Ascending aorta (tissue), 2 donors: ENCODE measurements at regions not wholly inside any gene's neighbourhood (a gene's known extent, or its start where the extent isn't known, plus 50 kb on each side); places are given as distances from the start of the nearest gene placed in this dataset.

ENCODE experiments used
- DNase-seq, 2 donors: peaks; one replicate each; pipeline ENCODE4 v3.0.0-alpha.2; 2019; ENCODE audit warnings: low spot score in 2 of 2
- H3K27ac ChIP-seq, 2 donors: fragments of 200-600 bp; sonication (generic); one replicate each; pipeline ENCODE4 v1.5.1; 2016 to 2017; ENCODE audit warnings: mild to moderate bottlenecking in 1 of 2
- H3K27me3 ChIP-seq: fragments of 200-600 bp; sonication (generic); one replicate; pipeline ENCODE4 v1.5.1; 2017
- H3K36me3 ChIP-seq, 2 donors: fragments of 200-600 bp; sonication (generic); one replicate each; pipeline ENCODE4 v1.5.1; 2016
- H3K4me1 ChIP-seq, 2 donors: fragments of 200-600 bp; sonication (generic); one replicate each; pipeline ENCODE4 v1.5.1; 2016 to 2017; ENCODE audit warnings: mild to moderate bottlenecking in 1 of 2
- H3K4me3 ChIP-seq, 2 donors: fragments of 200-600 bp; sonication (generic); one replicate each; pipeline ENCODE4 v1.5.1; 2016 to 2017; ENCODE audit warnings: mild to moderate bottlenecking in 1 of 2
- H3K9me3 ChIP-seq, 2 donors: fragments of 200-600 bp; sonication (generic); one replicate each; pipeline ENCODE4 v1.5.1; 2016
- CTCF ChIP-seq, 3 experiments: fragments of 200-600 bp in 2 of 3; fragments of 450-650 bp in 1 of 3; sonication (generic) in 2 of 3; IDR thresholded peaks; one replicate each; pipeline ENCODE4 v1.5.1; 2016 to 2019; ENCODE audit warnings: antibody characterized with exemption in 3 of 3, mild to moderate bottlenecking in 1 of 3, moderate library complexity in 1 of 3
- intact Hi-C: fragments of 100-400 bp; cut with DNase I; formaldehyde crosslinking; loops from one replicate; pipeline ENCODE4 v1.15.1; 2023

GRCh38 chr15:96109820-96110219 is 220.7 kb upstream of the NR2F2 start:
- Histone ChIP-seq H3K27ac (no peak overlapping the region), H3K27me3 (no peaks in the 10 kb centered on the region), H3K4me1 (no peaks in the 10 kb centered on the region), H3K4me3 (no peak overlapping the region), H3K36me3 (no peaks in the 10 kb centered on the region), H3K9me3 (no peaks in the 10 kb centered on the region)
- TF ChIP-seq CTCF (IDR thresholded peaks at IDR 0.05): no peak
- DNase-seq: no peak
- intact Hi-C loops: no loop called here

GRCh38 chr15:96112018-96112417 is 218.5 kb upstream of the NR2F2 start:
- Histone ChIP-seq H3K27me3 (no peaks in the 10 kb centered on the region), H3K36me3 (no peaks in the 10 kb centered on the region), H3K4me1 (no peaks in the 10 kb centered on the region), H3K4me3 (no peak overlapping the region), H3K9me3 (no peaks in the 10 kb centered on the region), H3K27ac (no peak overlapping the region)
- no peak for DNase-seq
- intact Hi-C loops: no loop called here
- TF ChIP-seq CTCF (IDR thresholded peaks at IDR 0.05): no peak

GRCh38 chr15:96115642-96116041 is 214.9 kb upstream of the NR2F2 start:
- no peak overlapping the region for H3K27ac ChIP-seq
- H3K9me3 ChIP-seq: no peaks in the 10 kb centered on the region
- no peak for TF ChIP-seq CTCF (IDR thresholded peaks at IDR 0.05)
- H3K4me3 ChIP-seq: no peak overlapping the region
- intact Hi-C loops: no loop called here
- no peaks in the 10 kb centered on the region for H3K27me3 ChIP-seq
- DNase-seq: no peak
- H3K36me3 ChIP-seq: no peaks in the 10 kb centered on the region
- no peaks in the 10 kb centered on the region for H3K4me1 ChIP-seq

- no peak for DNase-seq
- Histone ChIP-seq H3K27ac (no peak overlapping the region), H3K9me3 (no peaks in the 10 kb centered on the region), H3K4me3 (no peak overlapping the region), H3K27me3 (no peaks in the 10 kb centered on the region), H3K36me3 (no peaks in the 10 kb centered on the region), H3K4me1 (peaks cover 0 to 2% of the 10 kb centered on the region in 2 donors)
- TF ChIP-seq CTCF (IDR thresholded peaks at IDR 0.05): no peak
- intact Hi-C loops: no loop called here
Measured at GRCh38 chr15:96117270-96117669, 213.2 kb upstream of the NR2F2 start.

- no peak for DNase-seq
- no peaks in the 10 kb centered on the region for H3K27me3 ChIP-seq
- TF ChIP-seq CTCF (IDR thresholded peaks at IDR 0.05): no peak
- peaks cover 0 to 2% of the 10 kb centered on the region in 2 donors for H3K4me1 ChIP-seq
- intact Hi-C loops: no loop called here
- H3K36me3 ChIP-seq: no peaks in the 10 kb centered on the region
- H3K27ac ChIP-seq: no peak overlapping the region
- H3K9me3 ChIP-seq: no peaks in the 10 kb centered on the region
- H3K4me3 ChIP-seq: no peak overlapping the region
Measured at GRCh38 chr15:96119734-96120133, 210.8 kb upstream of the NR2F2 start.
